Spleen (tissue), 11 donors: ENCODE measurements at regions not wholly inside any gene's neighbourhood (a gene's known extent, or its start where the extent isn't known, plus 50 kb on each side); places are given as distances from the start of the nearest gene placed in this dataset.
"Not testable (repeated sequence)": the region's sequence is repeated elsewhere in the genome, so short reads cannot be mapped to it uniquely, and the experiment has no call there.

Source experiments
- DNase-seq: peaks from one replicate; pipeline ENCODE4 v3.0.0-alpha.2; 2020
- H3K27ac ChIP-seq, 8 donors: fragments of 200-600 bp; sonication (generic) in 7 of 8; 1 replicate in 4 of 8; 2 replicates in 4 of 8; pipeline versions ENCODE4 v1.5.0 to v1.8.0; 2016 to 2021; ENCODE audit warnings: inconsistent platforms in 4 of 8, mild to moderate bottlenecking in 4 of 8, moderate library complexity in 1 of 8
- H3K27me3 ChIP-seq, 7 donors: fragments of 200-600 bp; sonication (generic) in 6 of 7; replicated peaks in 1 of 7; 1 replicate in 4 of 7; 2 replicates in 3 of 7; pipeline versions ENCODE4 v1.5.0 to v1.8.0; 2016 to 2021; ENCODE audit warnings: inconsistent platforms in 3 of 7, mild to moderate bottlenecking in 1 of 7
- H3K36me3 ChIP-seq, 6 donors: fragments of 200-600 bp; sonication (generic) in 5 of 6; 1 replicate in 4 of 6; 2 replicates in 2 of 6; pipeline versions ENCODE4 v1.5.0 to v1.8.0; 2016 to 2021; ENCODE audit warnings: inconsistent platforms in 2 of 6
- H3K4me1 ChIP-seq, 6 donors: fragments of 200-600 bp; sonication (generic) in 5 of 6; 1 replicate in 3 of 6; 2 replicates in 3 of 6; pipeline versions ENCODE4 v1.5.0 to v1.8.0; 2016 to 2021; ENCODE audit warnings: inconsistent platforms in 3 of 6
- H3K4me3 ChIP-seq, 8 donors: fragments of 200-600 bp; sonication (generic) in 7 of 8; 1 replicate in 4 of 8; 2 replicates in 4 of 8; pipeline versions ENCODE4 v1.5.0 to v1.8.0; 2016 to 2021; ENCODE audit warnings: inconsistent platforms in 4 of 8, mild to moderate bottlenecking in 4 of 8, moderate library complexity in 2 of 8
- H3K9me3 ChIP-seq, 8 donors: fragments of 200-600 bp; sonication (generic) in 7 of 8; 1 replicate in 4 of 8; 2 replicates in 4 of 8; pipeline versions ENCODE4 v1.5.0 to v1.8.0; 2016 to 2021; ENCODE audit warnings: inconsistent platforms in 4 of 8
- POLR2A ChIP-seq, 3 donors: fragments of 450-650 bp; IDR thresholded peaks; one replicate each; pipeline ENCODE4 v1.5.1; 2017; ENCODE audit warnings: antibody characterized with exemption in 3 of 3, mild to moderate bottlenecking in 1 of 3
- POLR2AphosphoS5 ChIP-seq, 3 donors: sonication (generic); formaldehyde crosslinking; IDR thresholded peaks; one replicate each; pipeline ENCODE4 v1.5.1; 2017; ENCODE audit warnings: antibody characterized with exemption in 3 of 3
- WGBS, 5 donors: extraction: QIAGEN DNeasy Blood & Tissue Kit in 3 of 5; methylation state at CpG; one replicate each; pipeline versions ENCODE4 v1.1.5 to v1.1.7; 2013 to 2018; 5-methylcytosine and 5-hydroxymethylcytosine counted together
- intact Hi-C: fragments of 100-400 bp; cut with DNase I; formaldehyde crosslinking; loops from one replicate; pipeline ENCODE4 v1.15.0; 2023; ENCODE audit warnings: low total_unique reads
- TF ChIP-seq, protein P1 (sequence below), 11 experiments: fragments of 200-600 bp in 7 of 11; fragments of 450-650 bp in 4 of 11; sonication (generic) in 4 of 11; IDR thresholded peaks in 8 of 11; conservative IDR thresholded peaks in 3 of 11; 1 replicate in 7 of 11; 2 replicates in 4 of 11; pipeline versions ENCODE4 v1.4.0 to v1.8.0; 2016 to 2021; ENCODE audit warnings: antibody characterized with exemption in 11 of 11, inconsistent platforms in 4 of 11, mild to moderate bottlenecking in 1 of 11
- donor health status: healthy with polysubstance abuse.
- donor health status: DM: no; HTN: no; CAD: no; lungs with moderate emphysema.
- donor health status: DM: no; HTN: no; CAD: no.
- donor health status: Bipolar disorder and iron deficiency.
- donor health status: healthy.
- donor health status: DM: no; HTN: no; CAD: no.
- donor health status: DM: yes; HTN: yes; CAD: no.

DNA sequence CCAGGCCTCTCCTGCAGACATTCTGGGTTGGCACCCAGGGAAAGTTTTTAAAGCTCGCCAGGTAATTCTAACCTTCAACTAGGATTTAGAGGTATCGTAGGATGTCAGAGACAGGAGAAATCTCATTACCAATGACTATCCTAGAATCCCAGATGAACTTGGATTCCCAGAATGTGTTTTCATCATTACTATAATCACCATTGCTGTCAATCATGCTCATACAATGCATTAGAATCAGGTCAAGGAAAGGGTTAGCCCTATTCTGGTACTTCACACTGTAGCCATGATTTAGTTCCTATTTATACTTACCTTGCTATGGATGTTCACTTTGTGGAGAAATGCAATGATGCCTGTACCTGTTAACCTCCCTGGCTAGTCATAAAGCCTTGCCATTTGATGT, 67.0 kb upstream of the GPR158 start:
- H3K36me3 ChIP-seq, result no peaks in the 10 kb centered on the region
- 82 to 94% (median 86%) methylated on average over 2 of the region's 2 CpGs for WGBS, 5 donors
- peaks cover 0 to 29% (median 0%) of the 10 kb centered on the region in 7 donors for H3K27me3 ChIP-seq
- no peak overlapping the region for H3K4me3 ChIP-seq
- H3K4me1 ChIP-seq, result no peaks in the 10 kb centered on the region
- H3K9me3 ChIP-seq, result no peaks in the 10 kb centered on the region
- intact Hi-C loops, result no loop called here
- H3K27ac ChIP-seq, result no peak overlapping the region
- TF ChIP-seq POLR2AphosphoS5 (IDR thresholded peaks at IDR 0.05) (no peak), POLR2A (IDR thresholded peaks at IDR 0.05) (no peak)
- TF ChIP-seq, protein P1, sequence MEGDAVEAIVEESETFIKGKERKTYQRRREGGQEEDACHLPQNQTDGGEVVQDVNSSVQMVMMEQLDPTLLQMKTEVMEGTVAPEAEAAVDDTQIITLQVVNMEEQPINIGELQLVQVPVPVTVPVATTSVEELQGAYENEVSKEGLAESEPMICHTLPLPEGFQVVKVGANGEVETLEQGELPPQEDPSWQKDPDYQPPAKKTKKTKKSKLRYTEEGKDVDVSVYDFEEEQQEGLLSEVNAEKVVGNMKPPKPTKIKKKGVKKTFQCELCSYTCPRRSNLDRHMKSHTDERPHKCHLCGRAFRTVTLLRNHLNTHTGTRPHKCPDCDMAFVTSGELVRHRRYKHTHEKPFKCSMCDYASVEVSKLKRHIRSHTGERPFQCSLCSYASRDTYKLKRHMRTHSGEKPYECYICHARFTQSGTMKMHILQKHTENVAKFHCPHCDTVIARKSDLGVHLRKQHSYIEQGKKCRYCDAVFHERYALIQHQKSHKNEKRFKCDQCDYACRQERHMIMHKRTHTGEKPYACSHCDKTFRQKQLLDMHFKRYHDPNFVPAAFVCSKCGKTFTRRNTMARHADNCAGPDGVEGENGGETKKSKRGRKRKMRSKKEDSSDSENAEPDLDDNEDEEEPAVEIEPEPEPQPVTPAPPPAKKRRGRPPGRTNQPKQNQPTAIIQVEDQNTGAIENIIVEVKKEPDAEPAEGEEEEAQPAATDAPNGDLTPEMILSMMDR (IDR thresholded peaks at IDR 0.05 in 8 of 11, conservative IDR thresholded peaks at IDR 0.05 in 3 of 11), result no peak
- DNase-seq, result no peak

DNA sequence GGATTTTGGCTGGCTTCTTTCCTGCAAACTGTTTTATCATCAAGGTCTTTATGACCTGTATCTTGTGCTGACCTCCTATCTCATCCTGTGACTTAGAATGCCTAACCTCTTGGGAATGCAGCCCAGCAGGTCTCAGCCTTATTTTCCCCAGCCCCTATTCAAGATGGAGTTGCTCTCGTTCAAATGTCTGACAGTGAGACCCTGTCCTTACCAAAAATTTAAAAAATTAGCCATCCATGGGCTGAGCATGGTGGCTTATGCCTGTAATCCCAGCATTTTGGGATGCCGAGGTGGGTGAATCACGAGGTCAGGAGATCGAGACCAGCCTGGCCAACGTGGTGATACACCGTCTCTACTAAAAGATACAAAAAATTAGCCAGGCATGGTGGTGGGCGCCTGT, 64.9 kb upstream of the GPR158 start:
- H3K4me3 ChIP-seq, H3K36me3 ChIP-seq, H3K9me3 ChIP-seq, DNase-seq, H3K27ac ChIP-seq, H3K4me1 ChIP-seq, intact Hi-C loops: not testable (repeated sequence)
- WGBS, 5 donors, result 81 to 90% (median 87%) methylated on average over 7 of the region's 7 CpGs
- H3K27me3 ChIP-seq, result peaks cover 0 to 49% (median 4%) of the 10 kb centered on the region in 7 donors

DNA sequence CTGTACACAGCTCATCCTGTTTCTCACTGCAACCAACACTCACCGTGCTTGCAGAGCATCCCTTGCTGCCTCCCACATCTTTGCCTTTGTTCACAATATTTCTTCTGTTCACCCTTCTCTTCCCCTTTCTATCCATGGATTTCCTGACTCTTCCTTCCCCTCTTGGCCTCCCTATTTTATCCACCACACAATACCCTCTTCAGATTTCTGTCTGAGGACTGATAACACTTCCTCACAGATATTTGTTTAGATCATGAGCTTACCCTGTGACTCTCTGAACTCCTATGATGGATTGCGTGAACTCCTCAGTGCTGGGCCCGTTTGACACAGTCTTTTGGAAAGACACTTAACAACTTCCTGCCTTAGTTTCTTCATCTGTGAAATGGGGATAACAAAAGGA, 62.8 kb upstream of the GPR158 start:
- H3K36me3 ChIP-seq, result no peaks in the 10 kb centered on the region
- no peak overlapping the region for H3K27ac ChIP-seq
- H3K27me3 ChIP-seq, result peaks cover 0 to 64% (median 6%) of the 10 kb centered on the region in 7 donors
- DNase-seq, result no peak
- TF ChIP-seq POLR2A (IDR thresholded peaks at IDR 0.05), result no peak
- TF ChIP-seq, protein P1 (IDR thresholded peaks at IDR 0.05 in 8 of 11, conservative IDR thresholded peaks at IDR 0.05 in 3 of 11), result no peak
- TF ChIP-seq POLR2AphosphoS5 (IDR thresholded peaks at IDR 0.05), result no peak
- no peaks in the 10 kb centered on the region for H3K9me3 ChIP-seq
- intact Hi-C loops, result no loop called here
- no peak overlapping the region for H3K4me3 ChIP-seq
- WGBS, 5 donors, result 47 to 69% (median 58%) methylated on average over 3 of the region's 3 CpGs
- H3K4me1 ChIP-seq, result peaks cover 0 to 4% (median 0%) of the 10 kb centered on the region in 6 donors

DNA sequence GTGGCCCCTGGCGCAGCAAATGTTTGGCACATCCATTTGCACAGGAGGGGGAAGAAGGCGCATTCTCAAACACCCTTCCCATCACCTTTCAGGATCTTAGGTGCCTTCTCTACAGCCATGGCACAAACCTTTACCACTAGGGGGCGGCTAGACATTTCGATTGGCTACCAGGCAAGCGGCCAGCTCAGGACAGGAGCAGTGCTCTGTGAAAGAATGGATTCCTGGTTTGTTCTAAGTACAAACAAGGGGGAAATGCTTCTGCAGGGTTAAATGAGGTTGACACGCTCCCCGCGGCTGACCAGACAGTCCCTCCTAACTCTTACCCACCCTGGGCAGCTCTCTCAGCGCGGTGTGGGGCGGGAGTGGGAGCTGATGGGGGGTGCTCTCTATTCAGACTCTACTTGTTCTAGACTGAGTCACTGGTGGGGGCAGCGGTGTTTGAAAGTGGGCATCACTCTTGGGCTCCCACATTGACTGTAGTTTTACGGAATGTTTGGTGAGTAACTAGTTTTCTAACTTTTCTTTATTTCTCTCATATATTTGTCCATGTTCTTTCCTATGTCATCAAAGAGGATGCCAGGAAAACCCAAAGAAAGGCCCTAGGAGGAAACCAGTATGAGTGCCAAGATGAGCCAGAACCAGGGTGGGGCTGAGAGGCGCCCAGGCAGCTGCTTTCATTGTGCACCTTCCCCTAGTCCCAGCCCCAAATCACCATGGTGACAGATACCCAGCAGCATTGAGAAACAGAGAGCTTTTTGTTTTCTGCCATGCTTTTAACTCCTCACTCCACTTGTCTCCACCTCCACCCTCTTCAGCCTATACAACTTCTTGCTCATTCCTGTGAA, 61.4 kb upstream of the GPR158 start:
- peaks cover 0 to 4% (median 0%) of the 10 kb centered on the region in 6 donors for H3K4me1 ChIP-seq
- no peak overlapping the region for H3K4me3 ChIP-seq
- TF ChIP-seq, protein P1 (IDR thresholded peaks at IDR 0.05 in 8 of 11, conservative IDR thresholded peaks at IDR 0.05 in 3 of 11), result peak in 8 of 11 experiments; percentile 23 to 68 (median 56)
- TF ChIP-seq POLR2AphosphoS5 (IDR thresholded peaks at IDR 0.05), result no peak
- H3K27me3 ChIP-seq, result peaks cover 0 to 75% (median 10%) of the 10 kb centered on the region in 7 donors
- no peaks in the 10 kb centered on the region for H3K9me3 ChIP-seq
- WGBS, 5 donors, result 24 to 32% (median 27%) methylated on average over 14 of the region's 14 CpGs
- intact Hi-C loops, result no loop called here
- H3K27ac ChIP-seq, result no peak overlapping the region
- DNase-seq, result no peak
- no peaks in the 10 kb centered on the region for H3K36me3 ChIP-seq
